ENCODE measurements at regions not wholly inside any gene's neighbourhood (a gene's known extent, or its start where the extent isn't known, plus 50 kb on each side); places are given as distances from the start of the nearest gene placed in this dataset.
A peak's percentile ranks its signal among the peaks of the same experiment; 100 is the strongest.
"Not testable (repeated sequence)": the region's sequence is repeated elsewhere in the genome, so short reads cannot be mapped to it uniquely, and the experiment has no call there.

GRCh38 chr14:97058074-97058467 lies 260.9 kb downstream of the VRK1 start:
- DNase-seq, result no peak
- no peak for TF ChIP-seq POLR2A (IDR thresholded peaks at IDR 0.05; ENCODE audit: low read length)
- TF ChIP-seq GATA1 (IDR thresholded peaks at IDR 0.05; ENCODE audit: low read depth, low read length), result no peak

DNA sequence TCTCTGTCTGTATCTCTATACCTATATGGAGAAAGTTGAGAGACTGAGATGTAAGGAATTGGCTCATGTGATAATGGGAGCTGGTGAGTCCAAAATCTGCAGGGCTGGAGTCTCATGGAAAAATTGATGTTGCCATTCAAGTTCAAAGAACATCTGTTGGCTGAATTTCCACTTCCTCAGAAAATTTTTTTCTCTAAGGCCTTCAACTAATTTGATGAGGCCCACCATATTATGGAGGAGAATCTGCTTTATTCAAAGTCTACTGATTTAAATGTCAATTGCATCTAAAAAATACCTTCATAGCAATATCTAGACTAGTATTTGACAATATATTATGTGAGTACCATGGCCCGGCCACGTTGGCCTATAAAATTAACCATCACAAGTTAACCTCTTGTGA lies 261.4 kb downstream of the VRK1 start:
- TF ChIP-seq POLR2A (IDR thresholded peaks at IDR 0.05; ENCODE audit: low read length) (no peak), GATA1 (IDR thresholded peaks at IDR 0.05; ENCODE audit: low read depth, low read length) (no peak)
- DNase-seq, result no peak

- DNase-seq, result no peak
- no peak for TF ChIP-seq GATA1 (IDR thresholded peaks at IDR 0.05; ENCODE audit: low read depth, low read length)
- no peak for TF ChIP-seq POLR2A (IDR thresholded peaks at IDR 0.05; ENCODE audit: low read length)
Observed at GRCh38 chr14:97061198-97061597, 264.0 kb downstream of the VRK1 start.

- DNase-seq, result no peak
- no peak for TF ChIP-seq GATA1 (IDR thresholded peaks at IDR 0.05; ENCODE audit: low read depth, low read length)
- no peak for TF ChIP-seq POLR2A (IDR thresholded peaks at IDR 0.05; ENCODE audit: low read length)
Observed at GRCh38 chr14:97061714-97062113, 264.5 kb downstream of the VRK1 start.

DNA sequence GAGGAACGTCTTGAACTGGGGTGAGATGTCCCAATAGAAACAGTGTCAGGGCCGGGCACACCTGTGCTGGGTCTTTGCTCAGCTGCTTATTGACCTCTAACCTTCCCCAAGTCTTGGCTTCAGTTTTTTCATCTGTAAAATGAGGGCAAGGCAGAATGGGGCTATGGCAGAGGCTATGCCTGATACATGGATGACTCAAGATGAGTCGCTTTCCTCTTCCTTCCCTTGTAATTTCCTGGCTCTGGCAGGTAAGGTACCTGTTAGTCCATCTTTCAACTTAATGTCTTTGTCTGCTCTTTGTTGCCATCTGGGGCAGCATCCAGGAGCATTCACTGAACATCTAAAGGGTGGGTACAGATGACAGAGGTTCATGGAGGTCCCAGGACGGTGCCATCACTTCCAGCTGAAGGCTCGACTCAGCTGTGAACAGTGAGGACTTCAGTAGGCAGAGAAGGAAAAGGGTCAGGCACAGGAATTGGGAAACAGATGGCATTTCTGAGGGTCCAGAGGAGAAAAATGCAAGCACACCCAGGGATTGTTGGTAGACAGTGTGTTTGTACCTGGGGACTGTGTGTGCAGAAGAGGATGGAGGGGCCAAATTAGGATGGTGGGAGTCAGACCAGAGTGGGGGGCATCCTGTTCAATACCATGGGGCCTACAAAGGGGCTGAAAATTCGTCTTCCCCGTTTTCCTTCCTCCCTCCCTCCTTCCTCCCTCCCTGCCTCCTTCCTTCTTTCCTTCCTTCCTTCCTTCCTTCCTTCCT lies 268.3 kb downstream of the VRK1 start:
- no peak for DNase-seq
- TF ChIP-seq GATA1 (IDR thresholded peaks at IDR 0.05; ENCODE audit: low read depth, low read length) (no peak), POLR2A (IDR thresholded peaks at IDR 0.05; ENCODE audit: low read length) (no peak)

DNA sequence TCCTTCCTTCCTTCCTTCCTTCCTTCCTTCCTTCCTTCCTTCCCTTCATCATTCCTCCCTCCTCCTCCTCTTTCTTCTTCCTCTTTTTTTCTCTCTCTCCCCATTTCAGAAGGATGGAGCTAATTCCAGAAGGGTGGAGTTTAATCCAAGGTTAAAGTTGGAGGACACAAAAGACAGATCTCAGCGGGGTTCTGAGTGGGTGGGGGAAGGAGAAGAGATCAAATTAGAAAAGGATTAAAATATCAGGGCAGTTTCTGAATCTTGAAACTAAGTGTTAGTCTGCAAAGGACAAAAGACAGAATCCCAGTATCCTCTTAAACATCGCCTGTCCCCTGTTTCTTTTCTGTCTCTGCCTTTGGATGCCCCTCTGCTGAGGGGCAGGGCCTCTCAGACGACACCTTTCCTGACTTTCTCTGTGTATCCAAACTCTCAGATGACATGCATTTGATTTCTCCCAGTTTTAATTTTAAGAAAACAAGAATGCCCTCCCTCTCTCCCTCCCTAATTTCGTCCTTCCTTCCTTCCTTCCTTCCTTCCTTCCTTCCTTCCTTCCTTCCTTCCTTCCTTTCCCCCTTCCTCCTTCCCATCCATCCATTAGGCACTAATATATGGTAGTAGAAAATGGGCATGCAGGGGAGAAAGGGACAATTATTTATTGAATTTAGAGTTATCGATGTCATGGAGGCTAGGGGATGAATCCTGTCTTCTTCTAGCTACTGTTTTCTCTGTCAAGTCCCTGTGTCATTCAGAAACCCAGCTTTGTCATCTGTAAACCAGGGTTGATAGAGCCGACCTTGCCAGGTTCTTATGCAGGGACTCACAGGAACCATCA lies 269.1 kb downstream of the VRK1 start:
- DNase-seq, result no peak
- TF ChIP-seq POLR2A (IDR thresholded peaks at IDR 0.05; ENCODE audit: low read length), result no peak
- TF ChIP-seq GATA1 (IDR thresholded peaks at IDR 0.05; ENCODE audit: low read depth, low read length), result no peak

DNA sequence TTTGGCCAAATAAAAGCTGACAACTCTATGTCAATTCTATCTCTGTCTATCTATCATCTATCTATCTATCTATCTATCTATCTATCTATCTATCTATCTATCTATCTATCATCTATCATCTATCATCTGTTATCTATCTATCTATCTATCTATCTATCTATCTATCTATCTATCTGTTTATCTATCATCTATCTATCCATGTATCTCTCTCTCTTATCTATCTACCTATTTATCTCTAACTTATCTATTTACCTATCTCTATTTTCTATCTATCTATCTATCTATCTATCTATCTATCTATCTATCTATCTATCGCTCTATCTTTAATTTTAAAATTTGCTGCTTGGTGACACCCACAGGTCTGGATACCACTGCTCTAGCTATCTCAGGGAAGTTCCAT lies 271.1 kb downstream of the VRK1 start:
- DNase-seq, result not testable (repeated sequence)

GRCh38 chr14:97070259-97070658 lies 273.1 kb downstream of the VRK1 start:
- no peak for DNase-seq
- TF ChIP-seq POLR2A (IDR thresholded peaks at IDR 0.05; ENCODE audit: low read length) (no peak), GATA1 (IDR thresholded peaks at IDR 0.05; ENCODE audit: low read depth, low read length) (no peak)

DNA sequence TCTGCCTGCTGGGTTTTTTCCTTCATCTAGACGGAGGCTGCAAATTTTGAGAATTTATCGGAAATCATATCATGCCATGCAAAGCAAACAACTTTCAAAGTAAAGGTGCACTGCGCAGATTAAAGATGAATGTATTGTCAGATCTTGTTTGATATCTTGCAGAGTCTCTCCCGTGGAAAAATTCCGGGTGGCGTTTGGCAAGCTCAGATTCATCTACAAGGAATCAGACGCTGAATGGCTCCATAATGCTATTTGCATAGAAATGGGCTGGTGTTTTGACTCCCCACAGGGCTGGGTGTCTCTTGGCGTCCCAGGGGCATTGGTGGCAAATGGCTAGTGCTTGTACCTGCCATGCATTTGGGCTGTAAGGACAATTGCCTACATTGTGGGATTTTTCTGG lies 274.0 kb downstream of the VRK1 start:
- DNase-seq, result no peak
- TF ChIP-seq POLR2A (IDR thresholded peaks at IDR 0.05; ENCODE audit: low read length), result no peak
- no peak for TF ChIP-seq GATA1 (IDR thresholded peaks at IDR 0.05; ENCODE audit: low read depth, low read length)

- no peak for DNase-seq
- TF ChIP-seq POLR2A (IDR thresholded peaks at IDR 0.05; ENCODE audit: low read length), result no peak
- TF ChIP-seq GATA1 (IDR thresholded peaks at IDR 0.05; ENCODE audit: low read depth, low read length), result no peak
Observed at GRCh38 chr14:97073622-97074021, 276.4 kb downstream of the VRK1 start.

DNA sequence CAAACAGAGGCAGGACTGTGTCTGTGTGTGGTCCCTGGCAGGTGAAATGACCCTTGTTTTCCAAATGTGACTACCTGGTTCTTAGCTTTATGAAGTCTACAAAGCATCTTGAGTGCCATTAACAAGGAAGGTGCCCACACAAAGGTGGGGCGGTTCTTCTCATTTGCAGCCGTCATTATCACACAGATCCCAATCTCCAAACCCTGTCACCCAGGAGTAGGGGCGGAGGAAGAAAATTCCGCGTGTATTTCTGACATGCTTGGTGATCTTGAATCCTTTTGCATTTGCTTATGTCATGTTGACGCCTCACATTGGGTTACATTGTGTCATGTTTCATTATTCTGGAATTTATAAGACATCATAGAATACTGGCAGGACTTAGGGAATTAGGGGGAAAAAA lies 277.3 kb downstream of the VRK1 start:
- peak in 1 of 2 experiments; percentile 83 for DNase-seq
- TF ChIP-seq GATA1 (IDR thresholded peaks at IDR 0.05; ENCODE audit: low read depth, low read length), result no peak
- TF ChIP-seq POLR2A (IDR thresholded peaks at IDR 0.05; ENCODE audit: low read length), result no peak

DNA sequence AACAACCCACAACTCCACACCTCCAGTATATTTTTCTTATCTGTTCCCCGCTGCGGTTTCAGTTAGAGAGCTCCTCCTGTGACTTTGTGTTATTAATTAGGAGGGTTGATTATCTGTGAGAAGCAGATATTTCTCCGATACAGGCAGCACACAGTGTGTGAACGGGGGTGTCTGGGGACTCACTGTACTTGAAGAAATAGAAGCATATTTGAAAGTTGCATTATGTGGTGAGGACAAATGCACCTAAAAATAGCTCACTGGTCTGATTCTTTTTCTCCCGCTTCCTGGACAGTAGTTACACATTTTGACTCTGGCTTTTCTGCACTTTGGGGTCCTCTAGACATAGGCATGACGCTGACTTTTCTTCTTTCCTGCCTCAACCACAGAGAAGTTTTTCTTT lies 277.7 kb downstream of the VRK1 start:
- peak; percentile 52 to 86 for DNase-seq
- no peak for TF ChIP-seq POLR2A (IDR thresholded peaks at IDR 0.05; ENCODE audit: low read length)

DNA sequence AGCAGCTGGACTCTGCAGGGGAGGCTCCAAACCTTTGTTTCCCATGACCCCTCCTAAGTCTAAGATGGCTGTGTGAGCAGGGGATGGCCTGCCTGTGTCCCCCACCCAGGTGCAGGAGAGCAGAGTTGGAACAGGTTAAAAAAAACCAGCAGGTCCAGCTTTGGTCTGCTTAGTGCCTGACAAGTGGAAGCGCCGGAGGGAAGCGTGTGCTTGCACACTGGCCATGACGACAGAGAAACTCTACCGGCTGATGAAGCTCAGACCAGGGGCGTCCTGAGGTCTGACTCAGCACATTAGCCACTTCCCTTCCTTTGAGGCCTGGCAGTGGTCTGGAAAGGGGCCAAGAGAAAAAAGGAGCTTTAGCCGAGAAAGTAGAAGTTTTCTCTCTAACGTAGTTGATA lies 280.1 kb downstream of the VRK1 start:
- no peak for TF ChIP-seq POLR2A (IDR thresholded peaks at IDR 0.05; ENCODE audit: low read length)
- no peak for TF ChIP-seq GATA1 (IDR thresholded peaks at IDR 0.05; ENCODE audit: low read depth, low read length)
- peak; percentile 76 to 85 for DNase-seq

DNA sequence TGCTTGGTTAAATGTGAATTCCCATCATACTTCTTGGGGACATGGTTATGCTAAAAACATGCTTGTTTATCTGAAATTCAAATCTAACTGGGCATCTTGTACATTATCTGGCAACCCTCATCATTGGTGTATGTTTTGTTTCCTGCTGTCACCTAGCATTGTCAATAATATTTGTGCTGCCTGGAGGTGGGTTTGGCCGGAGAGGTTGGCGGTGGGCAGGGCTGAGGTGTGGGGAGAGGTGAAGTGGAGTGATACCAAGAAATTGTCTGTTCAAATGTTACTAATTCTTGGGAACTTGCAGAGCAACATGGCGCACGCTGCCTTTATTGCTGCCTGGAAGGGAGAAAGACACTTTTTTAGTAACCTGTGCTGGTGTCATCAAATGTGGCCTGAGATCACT lies 280.5 kb downstream of the VRK1 start:
- TF ChIP-seq GATA1 (IDR thresholded peaks at IDR 0.05; ENCODE audit: low read depth, low read length), result no peak
- TF ChIP-seq POLR2A (IDR thresholded peaks at IDR 0.05; ENCODE audit: low read length), result no peak
- peak in 1 of 2 experiments; percentile 58 for DNase-seq

- no peak for TF ChIP-seq GATA1 (IDR thresholded peaks at IDR 0.05; ENCODE audit: low read depth, low read length)
- TF ChIP-seq POLR2A (IDR thresholded peaks at IDR 0.05; ENCODE audit: low read length), result no peak
- no peak for DNase-seq
Observed at GRCh38 chr14:97080991-97081390, 283.8 kb downstream of the VRK1 start.

All from erythroblast (primary cell).